K562 (cell line): ENCODE measurements at regions not wholly inside any gene's neighbourhood (a gene's known extent, or its start where the extent isn't known, plus 50 kb on each side); places are given as distances from the start of the nearest gene placed in this dataset.

Source experiments
- CREB5 ChIP-seq: fragments of 250-450 bp; sonication (Bioruptor Pico); IDR thresholded peaks from 2 replicates; pipeline ENCODE4 v1.5.0; 2020; ENCODE audit warnings: mild to moderate bottlenecking
- CTCF ChIP-seq, 3 experiments: IDR thresholded peaks in 2 of 3; conservative IDR thresholded peaks in 1 of 3; 2 replicates each; pipeline ENCODE4 v1.5.1; 2011 to 2012; ENCODE audit warnings: low read length in 3 of 3, mild to moderate bottlenecking in 3 of 3, control low read depth in 2 of 3, improper control_type of control experiment in 1 of 3, inconsistent platforms in 1 of 3, low read depth in 1 of 3, mixed read lengths in 1 of 3, moderate library complexity in 1 of 3; ENCODE audit not compliant: insufficient read depth in 2 of 3
- EP300 ChIP-seq: IDR thresholded peaks from 2 replicates; pipeline ENCODE4 v1.6.1; 2012; ENCODE audit warnings: low read length, improper control_type of control experiment
- FIP1L1 ChIP-seq: fragments of 200-400 bp; formaldehyde crosslinking; IDR thresholded peaks from 2 replicates; pipeline ENCODE4 v1.6.1; 2018; ENCODE audit warnings: mild to moderate bottlenecking, low read depth, low read length; ENCODE audit not compliant: poor library complexity, severe bottlenecking
- L3MBTL2 ChIP-seq: fragments of 450-650 bp; IDR thresholded peaks from 2 replicates; pipeline ENCODE4 v1.6.1; 2016; ENCODE audit warnings: mild to moderate bottlenecking, moderate library complexity
- NFYB ChIP-seq: IDR thresholded peaks from 2 replicates; pipeline ENCODE4 v1.6.1; 2011; ENCODE audit warnings: mild to moderate bottlenecking, moderate library complexity; ENCODE audit not compliant: insufficient read length; ENCODE audit errors: extremely low read depth
- POLR2A ChIP-seq: fragments of 450-650 bp; conservative IDR thresholded peaks from 2 replicates; pipeline ENCODE4 v1.6.1; 2016
- SMARCC2 ChIP-seq: fragments of 450-650 bp; IDR thresholded peaks from 2 replicates; pipeline ENCODE4 v1.6.1; 2017; ENCODE audit warnings: antibody characterized with exemption, moderate library complexity, mild to moderate bottlenecking, low read depth

- TF ChIP-seq POLR2A (no peak), FIP1L1 (no peak), NFYB (no peak), SMARCC2 (no peak), CREB5 (CRISPR knock-in tag) (no peak), EP300 (no peak), L3MBTL2 (no peak), CTCF (IDR thresholded peaks at IDR 0.05 in 2 of 3, conservative IDR thresholded peaks at IDR 0.05 in 1 of 3; ENCODE audit: insufficient read depth in 2 of 3, low read depth in 1 of 3, low read length in 3 of 3) (no peak)
These were observed 179.4 kb downstream of the LYPLAL1 start for GRCh38 chr1:219352961-219353651.
